ENCODE measurements at regions not wholly inside any gene's neighbourhood (a gene's known extent, or its start where the extent isn't known, plus 50 kb on each side); places are given as distances from the start of the nearest gene placed in this dataset.
"Not testable (repeated sequence)": the region's sequence is repeated elsewhere in the genome, so short reads cannot be mapped to it uniquely, and the experiment has no call there.

DNA sequence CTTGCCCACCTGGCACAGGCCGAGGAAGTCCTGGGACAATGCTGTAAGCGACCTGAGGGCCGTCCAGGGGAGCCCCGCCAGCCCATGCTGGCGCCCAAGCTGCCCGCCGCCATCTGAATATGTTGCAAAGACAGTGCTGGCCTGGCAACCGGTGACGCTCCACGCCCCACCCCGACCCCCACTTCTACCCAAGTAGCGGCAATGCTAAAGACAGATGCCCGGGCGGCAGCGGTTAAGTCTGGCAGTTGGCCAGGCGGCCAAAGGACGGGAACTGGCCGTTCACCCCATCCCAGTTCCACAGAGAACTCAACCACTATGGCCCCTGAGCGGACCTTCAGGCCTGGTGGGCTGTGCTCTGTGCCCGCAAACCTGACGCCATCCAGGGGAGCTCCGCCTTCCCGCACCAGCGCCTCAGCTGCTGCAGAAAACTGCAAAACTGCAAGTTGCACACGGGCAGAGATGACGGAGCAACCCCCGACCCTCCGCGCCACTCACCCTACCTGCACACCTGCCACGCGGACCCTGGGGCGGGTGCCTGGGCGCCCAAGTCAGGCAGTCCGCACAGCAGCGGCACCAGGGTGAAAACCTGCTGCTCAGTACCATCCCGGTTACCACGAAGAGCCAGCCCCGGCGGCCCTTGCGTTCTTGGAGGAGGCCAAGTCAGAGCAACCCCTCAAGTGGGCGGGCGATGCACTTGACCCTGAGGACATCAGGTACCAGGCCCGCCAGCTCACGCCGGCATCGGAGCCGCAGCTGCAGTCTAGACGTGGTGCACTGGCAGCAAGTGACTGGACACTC, 667.6 kb downstream of the SPATA31A6 start:
- TF ChIP-seq, protein P1, sequence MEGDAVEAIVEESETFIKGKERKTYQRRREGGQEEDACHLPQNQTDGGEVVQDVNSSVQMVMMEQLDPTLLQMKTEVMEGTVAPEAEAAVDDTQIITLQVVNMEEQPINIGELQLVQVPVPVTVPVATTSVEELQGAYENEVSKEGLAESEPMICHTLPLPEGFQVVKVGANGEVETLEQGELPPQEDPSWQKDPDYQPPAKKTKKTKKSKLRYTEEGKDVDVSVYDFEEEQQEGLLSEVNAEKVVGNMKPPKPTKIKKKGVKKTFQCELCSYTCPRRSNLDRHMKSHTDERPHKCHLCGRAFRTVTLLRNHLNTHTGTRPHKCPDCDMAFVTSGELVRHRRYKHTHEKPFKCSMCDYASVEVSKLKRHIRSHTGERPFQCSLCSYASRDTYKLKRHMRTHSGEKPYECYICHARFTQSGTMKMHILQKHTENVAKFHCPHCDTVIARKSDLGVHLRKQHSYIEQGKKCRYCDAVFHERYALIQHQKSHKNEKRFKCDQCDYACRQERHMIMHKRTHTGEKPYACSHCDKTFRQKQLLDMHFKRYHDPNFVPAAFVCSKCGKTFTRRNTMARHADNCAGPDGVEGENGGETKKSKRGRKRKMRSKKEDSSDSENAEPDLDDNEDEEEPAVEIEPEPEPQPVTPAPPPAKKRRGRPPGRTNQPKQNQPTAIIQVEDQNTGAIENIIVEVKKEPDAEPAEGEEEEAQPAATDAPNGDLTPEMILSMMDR (IDR thresholded peaks at IDR 0.05 in 2 of 3, conservative IDR thresholded peaks at IDR 0.05 in 1 of 3; ENCODE audit: control insufficient read depth in 2 of 3, extremely low read depth in 1 of 3, insufficient read depth in 1 of 3, low read depth in 3 of 3, low read length in 3 of 3): not testable (repeated sequence)
- not testable (repeated sequence) for TF ChIP-seq SMC3 (IDR thresholded peaks at IDR 0.05; ENCODE audit: borderline replicate concordance, low read length); RAD21 (IDR thresholded peaks at IDR 0.05; ENCODE audit: insufficient read depth, low read depth, low read length); PML (IDR thresholded peaks at IDR 0.05; ENCODE audit: low read length); YBX1 (IDR thresholded peaks at IDR 0.05); CBFB (IDR thresholded peaks at IDR 0.05; ENCODE audit: low read depth); ATF2 (IDR thresholded peaks at IDR 0.05; ENCODE audit: low read length); ZNF207 (IDR thresholded peaks at IDR 0.05; ENCODE audit: borderline replicate concordance); JUND (IDR thresholded peaks at IDR 0.05; ENCODE audit: low read depth, low read length); MYC (IDR thresholded peaks at IDR 0.05; ENCODE audit: insufficient read depth, insufficient read length, insufficient replicate concordance, low read length, severe bottlenecking); EP300 (IDR thresholded peaks at IDR 0.05; ENCODE audit: borderline replicate concordance in 1 of 2, control insufficient read depth in 1 of 2, low read depth in 2 of 2, low read length in 2 of 2); TCF7 (IDR thresholded peaks at IDR 0.05; ENCODE audit: borderline replicate concordance); ATF3 (IDR thresholded peaks at IDR 0.05; ENCODE audit: borderline replicate concordance, extremely low read depth, low read depth, low read length); MEF2A (IDR thresholded peaks at IDR 0.05; ENCODE audit: insufficient read depth, low read depth, low read length)

All from GM12878 (cell line).